Subcutaneous abdominal adipose tissue (tissue), 5 donors: ENCODE measurements at regions not wholly inside any gene's neighbourhood (a gene's known extent, or its start where the extent isn't known, plus 50 kb on each side); places are given as distances from the start of the nearest gene placed in this dataset.

Source experiments
- H3K27ac ChIP-seq: one replicate; pipeline ENCODE4 v1.7.0; 2013; ENCODE audit warnings: low read depth, mild to moderate bottlenecking, inconsistent platforms, low read length, moderate library complexity
- H3K27me3 ChIP-seq, 5 donors: one replicate each; pipeline ENCODE4 v1.7.0; 2013; ENCODE audit warnings: low read length in 5 of 5, inconsistent platforms in 1 of 5; ENCODE audit not compliant: control insufficient read depth in 5 of 5, insufficient read depth in 4 of 5
- H3K36me3 ChIP-seq, 5 donors: one replicate each; pipeline ENCODE4 v1.7.0; 2013; ENCODE audit warnings: low read length in 5 of 5; ENCODE audit not compliant: control insufficient read depth in 5 of 5, insufficient read depth in 5 of 5
- H3K4me1 ChIP-seq, 5 donors: one replicate each; pipeline ENCODE4 v1.7.0; 2013; ENCODE audit warnings: low read length in 5 of 5, mild to moderate bottlenecking in 3 of 5, moderate library complexity in 1 of 5; ENCODE audit not compliant: control insufficient read depth in 5 of 5, insufficient read depth in 5 of 5
- H3K4me3 ChIP-seq, 5 donors: one replicate each; pipeline ENCODE4 v1.7.0; 2013; ENCODE audit warnings: low read length in 5 of 5, low read depth in 1 of 5
- H3K9ac ChIP-seq, 5 donors: one replicate each; pipeline ENCODE4 v1.7.0; 2013; ENCODE audit warnings: low read length in 5 of 5, mild to moderate bottlenecking in 4 of 5, moderate library complexity in 3 of 5
- H3K9me3 ChIP-seq, 5 donors: one replicate each; pipeline ENCODE4 v1.7.0; 2013; ENCODE audit warnings: low read length in 5 of 5; ENCODE audit not compliant: control insufficient read depth in 5 of 5
- donor health status: healthy.
- donor health status: healthy.
- donor health status: healthy.
- donor health status: healthy.
- donor health status: healthy.

DNA sequence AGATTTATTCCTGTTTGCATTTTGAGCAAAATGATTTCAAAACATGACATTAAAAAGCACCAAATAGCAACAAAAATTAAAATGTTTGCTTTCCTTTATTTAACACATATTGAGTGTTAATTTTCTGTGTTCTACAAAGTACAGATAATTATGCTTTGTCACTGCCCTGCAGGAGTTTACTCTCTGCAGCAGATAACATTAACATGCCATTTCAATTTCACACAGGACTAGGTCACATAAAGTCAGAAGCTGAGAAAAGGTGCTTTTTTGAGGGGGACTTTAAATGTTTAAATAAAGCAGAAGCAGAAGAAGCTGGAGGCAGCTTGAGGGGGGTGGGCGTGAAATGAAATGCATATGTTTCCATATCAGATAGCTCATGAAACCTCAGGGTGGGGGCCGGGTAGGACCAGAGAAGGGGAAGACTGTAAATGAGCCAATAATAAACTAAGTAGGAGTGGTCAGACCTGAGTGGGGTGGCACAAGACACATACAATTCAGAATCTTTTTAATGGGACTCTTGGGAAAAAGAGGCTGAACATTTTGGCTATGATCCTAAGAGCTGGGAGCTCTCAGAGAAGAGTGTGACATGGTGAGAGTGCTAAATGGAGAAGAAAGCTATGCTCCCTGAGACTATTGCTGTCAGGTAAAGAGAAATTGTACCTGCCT, 387.5 kb downstream of the FAM170A start:
- H3K27ac ChIP-seq = no peak overlapping the region
- H3K36me3 ChIP-seq = no peaks in the 10 kb centered on the region
- H3K4me3 ChIP-seq = no peak overlapping the region

DNA sequence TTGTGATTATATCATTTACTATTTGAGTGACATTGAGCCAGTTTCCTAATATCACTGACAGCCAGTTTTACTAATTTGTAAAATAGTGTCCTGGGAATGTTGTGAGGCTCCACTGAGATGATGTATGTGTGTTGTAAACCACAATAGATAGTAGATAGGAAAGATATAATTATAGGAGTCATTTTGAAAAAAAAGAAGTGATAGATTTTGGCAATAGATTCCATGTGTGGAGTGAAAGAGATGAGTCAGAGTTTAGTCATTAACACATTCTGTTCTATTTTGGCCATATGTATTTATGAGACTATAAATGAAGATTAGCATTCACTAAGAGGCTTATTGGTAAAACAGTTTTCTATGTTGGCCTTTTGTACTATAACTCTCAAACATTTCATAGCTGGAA, 388.2 kb downstream of the FAM170A start:
- no peaks in the 10 kb centered on the region for H3K27me3 ChIP-seq
- no peak overlapping the region for H3K4me3 ChIP-seq
- peaks cover 0 to 4% (median 0%) of the 10 kb centered on the region in 5 donors for H3K9me3 ChIP-seq
- H3K9ac ChIP-seq = no peak overlapping the region
- no peaks in the 10 kb centered on the region for H3K36me3 ChIP-seq
- H3K27ac ChIP-seq = no peak overlapping the region
- H3K4me1 ChIP-seq = no peaks in the 10 kb centered on the region

More for the DNA sequence above, 387.5 kb downstream of the FAM170A start:
- Histone ChIP-seq H3K9me3 (peaks cover 0 to 4% (median 0%) of the 10 kb centered on the region in 5 donors), H3K9ac (no peak overlapping the region), H3K27me3 (no peaks in the 10 kb centered on the region), H3K4me1 (no peaks in the 10 kb centered on the region)

DNA sequence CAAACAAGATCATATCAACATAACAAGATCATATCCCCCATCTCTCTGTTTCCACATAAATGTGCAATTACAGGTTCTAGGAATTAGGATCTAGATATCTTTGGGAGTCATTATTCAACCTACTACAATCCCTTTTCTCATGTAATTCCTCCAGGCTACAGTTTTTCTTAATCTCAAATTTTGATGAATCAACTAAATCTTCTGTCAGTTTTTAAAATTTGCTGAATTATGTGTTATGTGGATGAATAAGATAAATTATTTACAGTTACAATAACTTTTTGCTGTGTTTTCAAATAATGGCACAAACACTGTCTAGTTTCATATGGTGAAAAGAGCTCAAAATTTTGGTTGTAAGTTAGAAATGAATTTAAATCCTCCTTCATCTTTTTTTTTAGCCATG, 405.8 kb downstream of the FAM170A start:
- Histone ChIP-seq H3K9me3 (no peaks in the 10 kb centered on the region), H3K4me3 (no peak overlapping the region), H3K9ac (no peak overlapping the region), H3K36me3 (no peaks in the 10 kb centered on the region), H3K27me3 (no peaks in the 10 kb centered on the region), H3K4me1 (no peaks in the 10 kb centered on the region), H3K27ac (no peak overlapping the region)

DNA sequence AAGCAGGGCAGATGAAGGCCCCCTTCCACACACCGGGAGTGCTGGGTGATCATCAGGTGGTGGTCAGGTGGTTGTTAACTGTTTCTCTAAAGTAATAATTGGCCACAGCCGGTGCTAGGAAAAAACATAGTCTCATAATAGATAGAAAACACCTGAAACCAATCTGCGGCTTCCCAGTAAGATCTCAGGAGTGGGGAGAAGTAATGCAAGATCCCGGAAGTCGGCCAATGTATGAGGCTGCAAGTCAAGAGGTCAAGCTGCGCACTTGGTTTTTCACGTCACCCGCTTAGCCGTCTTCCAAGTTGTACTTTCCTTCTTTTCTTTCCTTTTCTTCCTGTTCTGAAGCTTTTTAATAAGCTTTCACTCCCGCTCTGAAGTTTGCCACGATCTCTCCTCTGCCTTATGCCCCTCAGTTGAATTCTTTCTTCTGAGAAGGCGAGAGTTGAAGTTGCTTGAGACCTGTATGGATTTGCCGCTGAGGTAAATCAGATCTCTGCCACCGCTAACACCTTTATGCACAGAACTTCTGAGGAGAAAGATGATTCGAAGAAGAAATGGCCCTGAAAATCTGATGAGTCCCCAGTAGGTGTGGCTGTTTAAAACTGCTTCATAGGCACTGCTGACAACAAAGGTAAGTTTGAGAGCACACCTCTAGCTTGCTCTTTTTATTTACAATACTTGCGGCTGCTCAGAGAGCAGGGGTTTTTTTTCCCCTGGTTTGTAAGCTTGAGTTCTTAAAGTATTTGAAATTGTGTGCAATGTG, 406.6 kb downstream of the FAM170A start:
- Histone ChIP-seq H3K4me3 (no peak overlapping the region), H3K27me3 (no peaks in the 10 kb centered on the region), H3K27ac (no peak overlapping the region), H3K9me3 (no peaks in the 10 kb centered on the region), H3K9ac (no peak overlapping the region), H3K36me3 (no peaks in the 10 kb centered on the region), H3K4me1 (no peaks in the 10 kb centered on the region)

DNA sequence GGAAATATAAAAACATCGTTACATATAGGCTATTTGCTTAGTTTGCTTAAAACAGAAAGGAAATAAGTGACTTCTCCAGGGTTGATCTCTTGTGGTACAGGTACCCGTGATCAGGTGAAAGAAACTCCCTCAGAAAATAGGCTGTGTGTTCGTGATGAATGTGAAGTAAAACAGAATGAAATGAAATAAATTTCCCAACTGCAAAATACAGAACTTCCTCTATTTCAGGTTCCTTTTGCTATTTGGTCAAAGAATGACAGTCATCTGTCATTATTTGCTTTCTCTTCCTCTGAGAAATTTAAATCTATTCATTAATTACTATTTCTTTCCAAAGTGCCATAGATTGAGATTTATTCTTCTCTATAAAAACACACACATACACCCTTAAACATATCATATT, 408.1 kb downstream of the FAM170A start:
- Histone ChIP-seq H3K4me3 (no peak overlapping the region), H3K4me1 (no peaks in the 10 kb centered on the region), H3K9me3 (no peaks in the 10 kb centered on the region), H3K36me3 (no peaks in the 10 kb centered on the region), H3K27me3 (no peaks in the 10 kb centered on the region), H3K27ac (no peak overlapping the region), H3K9ac (no peak overlapping the region)

DNA sequence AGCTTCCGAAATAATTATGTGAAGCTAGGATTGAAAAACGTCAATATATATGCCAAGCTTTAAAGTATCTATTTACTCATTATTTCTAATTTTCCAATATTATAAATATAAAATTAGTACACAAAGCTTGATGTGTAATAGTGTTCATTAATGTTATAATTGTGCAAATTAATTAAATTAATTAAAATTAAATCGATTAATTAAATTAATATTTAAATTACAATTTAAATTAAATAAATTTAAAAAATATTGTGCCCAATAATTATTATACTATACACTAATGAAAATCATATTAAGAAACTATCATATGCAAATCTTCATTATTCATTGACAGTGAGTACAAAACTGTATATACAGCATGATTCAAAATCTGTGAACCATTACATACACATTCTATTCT, 409.8 kb downstream of the FAM170A start:
- no peaks in the 10 kb centered on the region for H3K4me1 ChIP-seq
- no peaks in the 10 kb centered on the region for H3K36me3 ChIP-seq
- H3K9me3 ChIP-seq = no peaks in the 10 kb centered on the region
- H3K27ac ChIP-seq = no peak overlapping the region
- no peak overlapping the region for H3K9ac ChIP-seq
- no peaks in the 10 kb centered on the region for H3K27me3 ChIP-seq
- no peak overlapping the region for H3K4me3 ChIP-seq

DNA sequence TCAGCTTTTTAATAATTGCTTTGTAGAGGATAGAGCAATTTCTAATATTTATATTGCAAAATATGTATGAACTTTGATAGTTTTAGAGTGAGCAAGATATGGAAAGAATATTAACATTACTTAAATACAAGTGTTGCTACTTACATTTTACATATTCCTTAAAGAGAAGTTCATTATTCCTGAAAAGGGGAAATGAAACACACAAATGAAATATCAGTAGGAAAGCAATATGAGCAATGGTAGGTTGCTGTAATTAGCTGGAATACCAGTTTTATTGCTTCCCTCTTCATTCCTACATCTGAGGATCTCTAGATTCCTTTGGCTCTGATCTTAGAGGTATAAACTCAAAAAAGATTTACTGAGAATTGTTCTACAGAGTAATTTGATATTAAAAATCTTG, 414.1 kb downstream of the FAM170A start:
- Histone ChIP-seq H3K36me3 (no peaks in the 10 kb centered on the region), H3K27ac (no peak overlapping the region), H3K9me3 (no peaks in the 10 kb centered on the region), H3K27me3 (no peaks in the 10 kb centered on the region), H3K4me3 (no peak overlapping the region), H3K4me1 (no peaks in the 10 kb centered on the region), H3K9ac (no peak overlapping the region)

DNA sequence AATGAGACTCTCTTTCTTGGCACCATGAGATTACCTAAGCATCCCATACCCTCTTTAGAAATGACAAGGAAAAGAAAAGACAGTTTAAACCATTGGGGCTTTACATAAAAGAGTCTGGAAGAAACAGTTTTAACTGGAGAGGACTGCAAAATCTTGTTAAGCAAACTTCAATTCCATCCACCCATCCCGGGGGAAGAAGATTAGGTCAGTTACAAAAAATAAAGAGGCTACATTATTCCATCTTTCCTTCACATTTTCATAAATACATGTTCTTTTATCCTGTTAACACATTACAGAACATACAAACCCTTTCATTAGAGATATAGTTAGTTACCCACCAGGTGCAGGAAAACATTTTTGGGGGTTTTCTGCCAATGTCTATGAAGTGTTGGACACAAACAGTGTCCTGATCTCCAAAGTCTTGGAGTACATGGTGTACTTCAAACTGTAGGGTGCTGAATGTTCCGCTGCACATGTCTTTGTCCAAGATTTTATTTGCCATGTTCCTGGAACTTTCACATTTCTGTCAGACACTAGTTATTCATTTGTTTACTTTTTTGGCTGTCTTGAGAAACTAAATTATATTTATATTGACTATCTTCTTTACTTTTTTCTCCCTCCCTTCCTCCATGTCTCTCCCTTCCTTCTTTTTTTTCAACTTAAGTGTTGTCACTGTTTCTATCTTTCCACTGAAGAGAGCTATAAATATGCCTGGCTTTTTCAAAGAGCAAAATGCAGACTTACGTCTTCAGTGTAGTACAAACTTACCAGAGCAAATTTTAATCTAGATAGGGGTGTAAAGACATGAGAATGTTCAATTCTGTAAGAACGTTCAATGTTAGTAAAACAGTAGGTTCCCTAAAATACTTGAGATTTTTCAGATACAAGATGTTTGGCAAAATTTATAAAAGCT, 410.9 kb upstream of the PRR16 start:
- Histone ChIP-seq H3K4me3 (no peak overlapping the region), H3K9me3 (no peaks in the 10 kb centered on the region), H3K27ac (peak overlapping the region; percentile 18), H3K27me3 (no peaks in the 10 kb centered on the region), H3K9ac (no peak overlapping the region), H3K4me1 (no peaks in the 10 kb centered on the region), H3K36me3 (no peaks in the 10 kb centered on the region)

DNA sequence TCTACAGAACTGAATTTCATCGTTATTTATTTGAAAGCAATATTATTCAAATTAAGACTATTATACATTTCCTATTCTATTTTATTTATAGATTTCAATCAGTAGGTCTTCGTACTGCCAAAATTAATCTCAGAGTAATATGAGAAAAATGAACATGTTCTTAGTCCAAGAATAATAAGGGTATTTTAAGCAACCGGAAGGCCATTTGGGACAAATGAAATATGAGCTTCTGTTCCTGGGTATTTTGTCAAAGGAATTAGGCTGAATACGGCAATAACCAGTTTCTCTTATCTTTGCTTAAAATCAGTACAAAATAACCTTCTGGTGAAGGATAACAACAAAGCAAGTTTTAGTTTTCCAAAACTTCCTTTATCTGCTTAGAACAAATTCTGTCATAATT, 410.3 kb upstream of the PRR16 start:
- Histone ChIP-seq H3K4me1 (no peaks in the 10 kb centered on the region), H3K36me3 (no peaks in the 10 kb centered on the region), H3K4me3 (no peak overlapping the region), H3K27me3 (no peaks in the 10 kb centered on the region), H3K9ac (no peak overlapping the region), H3K27ac (no peak overlapping the region), H3K9me3 (no peaks in the 10 kb centered on the region)

DNA sequence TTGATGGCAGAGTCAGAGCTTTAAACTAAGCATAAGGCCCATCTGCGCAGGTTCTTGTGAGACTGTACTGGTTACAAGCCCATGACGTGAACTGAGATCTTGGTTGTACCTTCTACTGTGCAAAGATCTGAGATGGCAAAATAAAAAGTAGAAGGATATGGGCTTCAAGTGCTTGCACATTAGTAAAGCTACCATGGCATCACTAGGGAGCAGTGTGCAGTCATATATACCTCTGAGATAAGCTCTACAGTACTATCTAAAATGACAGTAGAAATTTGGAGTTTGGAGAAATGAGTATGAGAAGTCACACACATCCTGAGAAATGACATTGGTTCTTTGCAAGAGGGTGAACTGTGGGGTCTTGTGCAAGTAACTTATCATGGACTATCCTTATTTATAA, 408.2 kb upstream of the PRR16 start:
- Histone ChIP-seq H3K27me3 (no peaks in the 10 kb centered on the region), H3K9me3 (no peaks in the 10 kb centered on the region), H3K4me3 (no peak overlapping the region), H3K4me1 (no peaks in the 10 kb centered on the region), H3K27ac (no peak overlapping the region), H3K36me3 (no peaks in the 10 kb centered on the region), H3K9ac (no peak overlapping the region)
